ENCODE measurements at regions not wholly inside any gene's neighbourhood (a gene's known extent, or its start where the extent isn't known, plus 50 kb on each side); places are given as distances from the start of the nearest gene placed in this dataset.

GRCh38 chr13:76157926-76158325 is 521.8 kb downstream of the LMO7 start:
- TF ChIP-seq, protein P1, sequence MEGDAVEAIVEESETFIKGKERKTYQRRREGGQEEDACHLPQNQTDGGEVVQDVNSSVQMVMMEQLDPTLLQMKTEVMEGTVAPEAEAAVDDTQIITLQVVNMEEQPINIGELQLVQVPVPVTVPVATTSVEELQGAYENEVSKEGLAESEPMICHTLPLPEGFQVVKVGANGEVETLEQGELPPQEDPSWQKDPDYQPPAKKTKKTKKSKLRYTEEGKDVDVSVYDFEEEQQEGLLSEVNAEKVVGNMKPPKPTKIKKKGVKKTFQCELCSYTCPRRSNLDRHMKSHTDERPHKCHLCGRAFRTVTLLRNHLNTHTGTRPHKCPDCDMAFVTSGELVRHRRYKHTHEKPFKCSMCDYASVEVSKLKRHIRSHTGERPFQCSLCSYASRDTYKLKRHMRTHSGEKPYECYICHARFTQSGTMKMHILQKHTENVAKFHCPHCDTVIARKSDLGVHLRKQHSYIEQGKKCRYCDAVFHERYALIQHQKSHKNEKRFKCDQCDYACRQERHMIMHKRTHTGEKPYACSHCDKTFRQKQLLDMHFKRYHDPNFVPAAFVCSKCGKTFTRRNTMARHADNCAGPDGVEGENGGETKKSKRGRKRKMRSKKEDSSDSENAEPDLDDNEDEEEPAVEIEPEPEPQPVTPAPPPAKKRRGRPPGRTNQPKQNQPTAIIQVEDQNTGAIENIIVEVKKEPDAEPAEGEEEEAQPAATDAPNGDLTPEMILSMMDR (IDR thresholded peaks at IDR 0.05): no peak
- TF ChIP-seq POLR2A (IDR thresholded peaks at IDR 0.05): no peak

Measured in ovary (tissue), 3 donors.